MM.1S (cell line): ENCODE measurements at regions not wholly inside any gene's neighbourhood (a gene's known extent, or its start where the extent isn't known, plus 50 kb on each side); places are given as distances from the start of the nearest gene placed in this dataset.
A peak's percentile ranks its signal among the peaks of the same experiment; 100 is the strongest.

Experiments used
- DNase-seq: peaks from one replicate; pipeline ENCODE4 v3.0.0-alpha.2; 2015
- H2AFZ ChIP-seq: fragments of 300-600 bp; sonication (generic); 2 replicates; pipeline ENCODE4 v1.6.0; 2016; ENCODE audit warnings: antibody characterized with exemption, low read length
- H3F3A ChIP-seq: fragments of 300-600 bp; sonication (generic); 2 replicates; pipeline ENCODE4 v1.6.1; 2016; ENCODE audit warnings: mild to moderate bottlenecking, antibody characterized with exemption, low read length, moderate library complexity, mixed read lengths; ENCODE audit not compliant: insufficient read depth
- H3K27ac ChIP-seq: fragments of 300-600 bp; sonication (generic); 2 replicates; pipeline ENCODE4 v1.5.1; 2016; ENCODE audit warnings: mild to moderate bottlenecking, low read length
- H3K27me3 ChIP-seq: fragments of 300-600 bp; sonication (generic); replicated peaks from 2 replicates; pipeline ENCODE4 v1.6.0; 2016; ENCODE audit warnings: low read length; ENCODE audit not compliant: insufficient read depth
- H3K36me3 ChIP-seq: fragments of 300-600 bp; sonication (generic); replicated peaks from 2 replicates; pipeline ENCODE4 v1.6.1; 2016; ENCODE audit warnings: mild to moderate bottlenecking, low read length, mixed read lengths; ENCODE audit not compliant: insufficient read depth
- H3K4me1 ChIP-seq: fragments of 300-600 bp; sonication (generic); 2 replicates; pipeline ENCODE4 v1.6.1; 2016; ENCODE audit warnings: low read length, mixed read lengths
- H3K4me2 ChIP-seq: fragments of 300-600 bp; sonication (generic); 2 replicates; pipeline ENCODE4 v1.6.0; 2016; ENCODE audit warnings: low read depth, low read length
- H3K4me3 ChIP-seq: fragments of 300-600 bp; sonication (generic); 2 replicates; pipeline ENCODE4 v1.5.1; 2016; ENCODE audit warnings: low read length, mixed read lengths
- H3K79me2 ChIP-seq: fragments of 300-600 bp; sonication (generic); 2 replicates; pipeline ENCODE4 v1.6.1; 2016; ENCODE audit warnings: mixed run types, low read length, mixed read lengths
- H3K9ac ChIP-seq: fragments of 300-600 bp; sonication (generic); 2 replicates; pipeline ENCODE4 v1.6.1; 2016; ENCODE audit warnings: low read length, mixed read lengths
- H3K9me2 ChIP-seq: fragments of 300-600 bp; sonication (generic); replicated peaks from 2 replicates; pipeline ENCODE4 v1.6.1; 2016; ENCODE audit warnings: mild to moderate bottlenecking, low read length, mixed read lengths; ENCODE audit not compliant: insufficient read depth
- H3K9me3 ChIP-seq: fragments of 300-600 bp; sonication (generic); replicated peaks from 2 replicates; pipeline ENCODE4 v1.6.1; 2016; ENCODE audit warnings: mild to moderate bottlenecking, low read length, mixed read lengths; ENCODE audit not compliant: insufficient read depth
- H4K20me1 ChIP-seq: fragments of 300-600 bp; sonication (generic); 2 replicates; pipeline ENCODE4 v1.6.1; 2016; ENCODE audit warnings: mild to moderate bottlenecking, low read length, moderate library complexity, mixed read lengths; ENCODE audit not compliant: insufficient read depth
- CTCF ChIP-seq: fragments of 300-600 bp; sonication (generic); IDR thresholded peaks from 2 replicates; pipeline ENCODE4 v1.5.1; 2016; ENCODE audit warnings: antibody characterized with exemption, low read length, mixed read lengths
- EZH2 ChIP-seq: fragments of 300-600 bp; sonication (generic); optimal IDR thresholded peaks from 2 replicates; pipeline ENCODE3; 2017; ENCODE audit warnings: low read depth, mild to moderate bottlenecking, antibody characterized with exemption, low read length, mixed read lengths
- EZH2phosphoT487 ChIP-seq: fragments of 300-600 bp; sonication (generic); IDR thresholded peaks from 2 replicates; pipeline ENCODE4 v1.6.1; 2018; ENCODE audit warnings: antibody characterized with exemption, low read length

GRCh38 chr1:212186427-212187207 is 98.6 kb upstream of the PPP2R5A start:
- no peaks in the 10 kb centered on the region for H3K36me3 ChIP-seq
- peak overlapping the region; percentile 46; the same call in 1 of the 2 replicates for H3K27ac ChIP-seq
- H3K9me3 ChIP-seq, result no peaks in the 10 kb centered on the region
- peak overlapping the region; percentile 68 for H3K4me2 ChIP-seq
- no peaks in the 10 kb centered on the region for H3K9me2 ChIP-seq
- peak overlapping the region; percentile 34 for H2AFZ ChIP-seq
- peak overlapping the region; percentile 32 for H3K4me3 ChIP-seq
- H3K4me1 ChIP-seq, result peaks cover 7% of the 10 kb centered on the region
- TF ChIP-seq EZH2phosphoT487, result no peak
- no peak for TF ChIP-seq CTCF
- no peak for TF ChIP-seq EZH2
- H3K79me2 ChIP-seq, result no peaks in the 10 kb centered on the region
- peak; percentile 87 for DNase-seq
- no peaks in the 10 kb centered on the region for H4K20me1 ChIP-seq
- H3F3A ChIP-seq, result peaks cover 12% of the 10 kb centered on the region; the same call in 1 of the 2 replicates
- no peaks in the 10 kb centered on the region for H3K27me3 ChIP-seq
- peak overlapping the region; percentile 18; the same call in 1 of the 2 replicates for H3K9ac ChIP-seq

GRCh38 chr1:212188599-212189351 is 96.4 kb upstream of the PPP2R5A start:
- no peaks in the 10 kb centered on the region for H3K27me3 ChIP-seq
- no peaks in the 10 kb centered on the region for H3K79me2 ChIP-seq
- H4K20me1 ChIP-seq, result no peaks in the 10 kb centered on the region
- TF ChIP-seq EZH2phosphoT487, result no peak
- TF ChIP-seq EZH2, result no peak
- TF ChIP-seq CTCF, result no peak
- no peak overlapping the region for H3K4me3 ChIP-seq
- no peaks in the 10 kb centered on the region for H3K9me3 ChIP-seq
- no peak overlapping the region for H2AFZ ChIP-seq
- H3K9ac ChIP-seq, result no peak overlapping the region
- peaks cover 12% of the 10 kb centered on the region; the same call in 1 of the 2 replicates for H3F3A ChIP-seq
- no peak for DNase-seq
- peaks cover 7% of the 10 kb centered on the region for H3K4me1 ChIP-seq
- no peak overlapping the region for H3K27ac ChIP-seq
- H3K9me2 ChIP-seq, result no peaks in the 10 kb centered on the region
- H3K4me2 ChIP-seq, result no peak overlapping the region
- no peaks in the 10 kb centered on the region for H3K36me3 ChIP-seq

GRCh38 chr1:212189352-212189738 is 95.9 kb upstream of the PPP2R5A start:
- Histone ChIP-seq H3F3A (peaks cover 12% of the 10 kb centered on the region; the same call in 1 of the 2 replicates), H3K27me3 (no peaks in the 10 kb centered on the region), H3K27ac (no peak overlapping the region), H3K79me2 (no peaks in the 10 kb centered on the region), H3K9me3 (no peaks in the 10 kb centered on the region), H3K9me2 (no peaks in the 10 kb centered on the region), H2AFZ (no peak overlapping the region), H3K4me2 (no peak overlapping the region), H3K36me3 (no peaks in the 10 kb centered on the region), H3K4me1 (peaks cover 7% of the 10 kb centered on the region), H3K4me3 (no peak overlapping the region), H4K20me1 (no peaks in the 10 kb centered on the region), H3K9ac (no peak overlapping the region)
- no peak for DNase-seq
- TF ChIP-seq EZH2 (no peak), EZH2phosphoT487 (no peak), CTCF (no peak)
